ENCODE measurements at regions not wholly inside any gene's neighbourhood (a gene's known extent, or its start where the extent isn't known, plus 50 kb on each side); places are given as distances from the start of the nearest gene placed in this dataset.

DNA sequence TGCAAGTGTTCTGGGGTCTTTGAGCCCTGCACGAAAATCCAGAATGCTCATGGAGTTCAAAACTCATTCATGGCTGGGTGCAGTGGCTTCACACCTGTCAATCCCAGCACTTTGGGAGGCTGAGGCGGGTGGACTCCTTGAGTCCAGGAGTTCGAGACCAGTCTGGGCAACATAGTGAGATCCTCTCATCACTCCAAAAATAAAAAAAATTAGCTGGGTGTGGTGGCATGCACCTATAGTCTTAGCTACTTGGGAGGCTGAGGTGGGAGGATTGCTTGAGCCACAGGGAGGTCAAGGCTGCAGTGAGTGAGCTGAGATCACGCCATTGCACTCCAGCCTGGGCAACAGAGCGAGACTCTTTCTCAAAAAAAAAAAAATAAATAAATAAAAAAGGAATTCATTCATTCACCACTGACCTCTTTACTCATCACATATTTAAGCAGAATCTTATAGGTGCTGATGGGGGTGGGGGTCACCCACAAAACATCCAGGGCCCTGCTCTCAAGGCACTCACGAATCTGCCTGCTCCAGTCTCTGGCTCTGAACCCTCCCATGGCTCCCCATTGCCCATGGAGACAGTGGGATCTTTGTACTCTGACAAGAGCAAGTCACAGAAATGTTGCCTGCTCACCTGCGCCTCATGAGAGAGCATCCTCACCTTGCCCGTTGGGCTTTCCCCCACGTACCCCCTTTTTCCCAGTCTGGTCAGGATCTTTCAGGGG, 76.7 kb upstream of the IER5L start:
- ChIA-PET CTCF (interaction anchor here (1.1 kb wide), 1 partner anchor 80 kb away, joined by 4 read pairs; no protein-coding TSS in a partner anchor), POLR2A (interaction anchor here (0.6 kb wide), 1 partner anchor 629 kb away, joined by 3 read pairs; no protein-coding TSS in a partner anchor)

- ChIA-PET POLR2A (no interaction called here), CTCF (no interaction called here)
Observed at GRCh38 chr9:129253803-129254381, 75.8 kb upstream of the IER5L start.

DNA sequence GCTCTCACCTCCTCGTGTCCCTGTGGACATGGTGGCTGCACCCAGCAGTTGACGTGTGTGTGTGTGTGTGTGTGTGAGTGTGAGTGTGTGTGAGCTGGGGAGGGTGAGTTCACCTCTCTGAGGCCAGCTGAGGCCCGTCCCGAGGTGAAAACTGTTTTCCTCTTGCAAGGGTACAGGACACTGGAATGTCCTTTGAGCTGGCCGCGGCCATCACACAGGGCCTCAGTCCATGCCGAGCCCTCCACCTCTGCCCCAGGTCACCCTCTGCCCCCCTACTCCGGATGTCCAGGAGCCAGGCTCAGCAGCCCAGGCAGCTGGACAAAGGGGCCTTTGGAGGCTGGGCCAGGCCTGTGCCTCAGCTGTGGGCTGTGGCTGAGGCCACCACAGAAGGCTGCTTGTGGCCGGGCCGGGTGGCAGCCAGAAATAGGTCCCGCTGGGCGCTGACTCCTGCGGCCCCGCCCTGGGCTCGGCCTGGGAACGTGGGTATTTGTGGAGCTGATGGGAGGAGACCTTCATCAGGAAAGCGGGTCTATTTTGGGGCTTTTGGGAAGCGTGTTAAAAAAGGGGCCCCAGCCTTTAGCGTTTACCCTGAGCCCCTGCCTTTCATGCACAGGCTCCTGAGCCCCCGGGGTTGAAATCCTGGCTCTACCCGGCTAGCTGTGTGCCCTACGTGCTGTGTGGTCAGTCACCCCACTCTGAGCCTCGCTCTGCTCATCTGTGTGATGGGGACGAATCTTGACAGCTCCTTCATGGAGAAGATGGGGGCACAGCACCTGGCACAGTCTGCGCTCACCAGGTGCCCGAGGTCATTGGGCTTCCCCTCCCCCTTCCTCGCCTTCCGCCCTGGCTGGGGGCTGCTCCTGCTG, 75.1 kb upstream of the IER5L start:
- CTCF ChIA-PET = no interaction called here
- POLR2A ChIA-PET = no interaction called here

DNA sequence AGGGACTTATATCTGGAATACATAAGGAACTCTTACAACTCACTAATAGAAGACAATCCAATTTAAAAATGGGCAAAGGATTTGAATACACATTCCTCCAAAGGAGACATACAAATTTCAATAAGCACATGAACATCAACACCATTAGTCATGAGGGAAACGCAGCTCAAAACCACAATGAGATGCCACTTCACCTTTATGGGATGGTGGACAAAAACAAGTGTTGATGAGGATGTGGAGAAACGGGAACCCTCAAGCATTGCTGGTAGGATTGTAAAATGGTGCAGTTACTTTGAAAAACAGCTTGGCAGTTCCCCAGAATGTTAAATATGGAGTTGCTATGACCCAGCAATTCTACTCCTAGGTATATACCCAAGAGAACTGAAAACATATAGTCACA, 72.7 kb upstream of the IER5L start:
- ChIA-PET POLR2A (no interaction called here), CTCF (no interaction called here)

GRCh38 chr9:129247285-129248153, 69.5 kb upstream of the IER5L start:
- CTCF ChIA-PET = interaction anchor here (0.5 to 1.5 kb wide), 2 partner anchors 35 to 116 kb away, joined by 3 to 4 read pairs; no protein-coding TSS in a partner anchor
- POLR2A ChIA-PET = interaction anchor here (0.6 kb wide), 1 partner anchor 487 kb away, joined by 3 read pairs; no protein-coding TSS in a partner anchor

- POLR2A ChIA-PET = no interaction called here
- CTCF ChIA-PET = no interaction called here
Observed at GRCh38 chr9:129245276-129245675, 67.2 kb upstream of the IER5L start.

- ChIA-PET CTCF (interaction anchor here (1.4 kb wide), 1 partner anchor 17 kb away, joined by 7 read pairs; no protein-coding TSS in a partner anchor), POLR2A (no interaction called here)
Observed at GRCh38 chr9:129242971-129243561, 65.0 kb upstream of the IER5L start.

GRCh38 chr9:129242191-129242941, 64.3 kb upstream of the IER5L start:
- ChIA-PET POLR2A (no interaction called here), CTCF (interaction anchor here (1.4 kb wide), 1 partner anchor 16 kb away, joined by 7 read pairs; no protein-coding TSS in a partner anchor)

DNA sequence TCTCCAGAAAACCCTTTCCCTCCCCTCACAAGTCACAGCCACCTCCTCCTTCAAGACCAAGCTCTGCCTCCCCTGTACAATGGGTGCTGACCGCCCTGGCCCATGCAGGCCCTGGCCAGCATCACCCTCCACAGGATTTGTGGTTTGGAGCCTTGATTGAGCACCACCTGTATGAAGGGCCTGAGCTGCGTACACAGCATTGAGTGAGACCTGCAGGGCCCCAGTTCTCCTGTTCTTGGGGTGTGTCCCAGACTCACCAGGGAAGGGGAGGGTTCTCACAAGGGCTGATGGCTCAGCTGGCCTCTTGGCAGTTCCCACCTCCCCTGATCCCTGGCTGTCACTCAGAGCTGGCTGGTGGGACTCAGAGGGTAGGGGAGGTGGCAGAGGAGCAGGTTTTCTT, 63.7 kb upstream of the IER5L start:
- ChIA-PET CTCF (interaction anchor here (1.1 to 1.4 kb wide), 2 partner anchors 16 to 75 kb away, joined by 3 to 7 read pairs; no protein-coding TSS in a partner anchor), POLR2A (no interaction called here)

DNA sequence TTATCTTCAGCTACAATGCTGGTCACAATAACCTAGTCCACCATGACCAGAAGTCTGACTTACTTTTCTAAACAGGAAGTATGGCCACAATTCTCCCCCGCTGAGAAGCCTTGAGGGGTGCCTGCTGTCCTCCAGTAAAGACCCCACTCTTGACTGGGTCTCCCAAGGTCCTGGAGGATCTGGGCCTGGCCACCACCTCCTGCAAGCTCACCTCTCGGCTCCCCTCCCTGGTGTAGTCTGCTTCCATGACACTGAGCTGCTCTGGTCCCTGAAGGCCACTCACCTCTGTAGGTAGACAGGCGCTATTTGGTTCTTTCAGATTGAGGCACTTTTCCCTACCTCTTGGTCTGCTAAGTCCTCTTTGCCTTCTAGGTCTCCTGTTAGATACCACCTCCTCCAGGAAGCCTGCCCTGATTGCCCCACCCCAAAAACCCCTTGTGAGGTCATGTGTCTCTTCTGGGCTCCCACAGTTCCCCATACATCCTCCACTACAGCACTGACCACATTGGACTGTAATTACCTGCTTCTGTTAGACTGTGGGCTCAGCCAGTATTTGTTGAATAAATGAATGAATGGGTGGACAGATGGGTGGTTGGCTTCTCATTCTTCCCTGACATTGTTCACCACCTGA, 62.6 kb upstream of the IER5L start:
- CTCF ChIA-PET = interaction anchor here (1.1 kb wide), 1 partner anchor 74 kb away, joined by 3 read pairs; no protein-coding TSS in a partner anchor
- POLR2A ChIA-PET = no interaction called here

DNA sequence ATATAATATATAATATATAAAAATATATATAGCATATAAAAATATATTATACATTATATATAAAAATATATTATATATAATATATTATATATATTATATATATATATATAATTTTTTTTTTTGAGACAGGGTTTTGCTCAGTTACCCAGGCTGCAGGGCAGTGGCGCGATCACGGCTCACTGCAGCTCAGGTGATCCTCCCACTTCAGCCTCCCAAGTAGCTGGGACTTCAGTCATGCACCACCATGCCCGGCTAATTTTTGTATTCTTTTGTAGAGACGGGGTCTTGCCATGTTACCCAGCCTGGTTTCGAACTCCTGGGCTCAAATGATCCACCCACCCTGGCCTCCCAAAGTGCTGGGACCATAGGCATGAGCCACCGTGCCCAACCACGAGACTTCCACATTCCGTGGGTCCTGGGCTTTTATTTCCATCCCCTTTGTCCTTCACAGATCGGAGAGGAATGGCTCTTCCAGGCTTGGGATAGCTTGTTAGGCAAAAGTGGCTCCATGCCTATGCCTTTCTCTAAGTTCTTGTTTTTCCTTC, 62.0 kb upstream of the IER5L start:
- POLR2A ChIA-PET = no interaction called here

DNA sequence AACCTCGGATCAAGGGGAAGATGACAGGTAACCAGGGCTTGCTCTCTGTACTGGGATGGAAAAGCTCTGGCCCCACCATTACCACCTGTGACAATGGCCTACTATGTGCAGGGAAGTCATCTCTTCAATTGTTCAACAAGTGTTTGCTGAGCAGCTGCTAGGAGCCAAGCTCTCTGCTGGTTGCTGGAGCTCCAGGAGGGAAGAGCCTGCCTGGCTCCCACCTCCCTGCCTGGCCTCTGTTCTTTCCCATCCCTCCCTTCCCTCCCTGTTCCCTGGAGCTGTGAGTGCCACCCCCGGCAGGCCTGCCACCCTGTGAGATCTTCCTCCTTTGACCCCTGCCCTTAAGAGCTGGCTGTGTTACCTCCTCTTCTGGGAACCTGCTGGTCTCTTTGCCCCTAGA, 59.7 kb upstream of the IER5L start:
- POLR2A ChIA-PET = interaction anchor here (1.0 to 1.3 kb wide), 2 partner anchors 55 to 60 kb away, joined by 3 to 8 read pairs; partner anchors contain the start of gene IER5L
- CTCF ChIA-PET = interaction anchor here (0.6 to 2.2 kb wide), 6 partner anchors 12 to 500 kb away, joined by 3 to 9 read pairs (median 4); no protein-coding TSS in a partner anchor

More for the DNA sequence above, 62.0 kb upstream of the IER5L start:
- CTCF ChIA-PET = no interaction called here

- ChIA-PET CTCF (interaction anchor here (0.6 to 2.2 kb wide), 6 partner anchors 11 to 500 kb away, joined by 3 to 9 read pairs (median 5); no protein-coding TSS in a partner anchor), POLR2A (interaction anchor here (1.0 to 1.3 kb wide), 2 partner anchors 55 to 59 kb away, joined by 3 to 8 read pairs; partner anchors contain the start of gene IER5L)
Observed at GRCh38 chr9:129237164-129237611, 59.1 kb upstream of the IER5L start.

- CTCF ChIA-PET = interaction anchor here (1.3 to 2.2 kb wide), 6 partner anchors 11 to 94 kb away, joined by 4 to 9 read pairs (median 6); partner anchors contain the start of gene IER5L
- POLR2A ChIA-PET = interaction anchor here (0.6 to 1.3 kb wide), 3 partner anchors 9 to 59 kb away, joined by 3 to 8 read pairs (median 4); partner anchors contain the start of gene IER5L
Observed at GRCh38 chr9:129236441-129237145, 58.5 kb upstream of the IER5L start.

DNA sequence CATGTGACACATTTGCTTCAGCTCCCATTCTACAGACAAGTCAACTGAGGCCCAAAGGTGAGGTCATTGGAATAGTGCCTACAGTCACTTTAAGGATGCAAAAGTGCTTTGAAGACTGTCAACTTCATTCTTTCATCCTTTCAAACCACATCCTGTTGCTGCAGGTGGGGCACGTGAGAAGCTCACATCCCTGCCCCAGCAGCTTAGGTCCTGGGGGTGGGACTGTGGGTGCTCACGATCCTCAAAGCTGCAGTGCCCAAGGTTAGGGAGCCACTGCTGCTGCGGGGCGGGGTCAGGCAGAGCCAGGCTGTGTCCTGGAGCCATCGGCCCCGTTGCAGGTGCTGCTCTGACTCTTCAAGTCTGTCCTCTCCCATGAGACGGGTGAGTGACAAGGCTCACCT, 57.9 kb upstream of the IER5L start:
- POLR2A ChIA-PET = interaction anchor here (0.6 to 1.3 kb wide), 2 partner anchors 8 to 224 kb away, joined by 4 read pairs; no protein-coding TSS in a partner anchor
- CTCF ChIA-PET = interaction anchor here (1.4 to 2.0 kb wide), 3 partner anchors 15 to 61 kb away, joined by 4 to 8 read pairs (median 6); partner anchors contain the start of gene IER5L

Data from activated CD8-positive, alpha-beta memory T cell treated with anti-CD3 and anti-CD28 coated beads for 36 hours (primary cell).